GM11168 (cell line): ENCODE measurements at regions not wholly inside any gene's neighbourhood (a gene's known extent, or its start where the extent isn't known, plus 50 kb on each side); places are given as distances from the start of the nearest gene placed in this dataset.
"Not testable (repeated sequence)": the region's sequence is repeated elsewhere in the genome, so short reads cannot be mapped to it uniquely, and the experiment has no call there.

Source experiments
- in situ Hi-C: fragments of 300-500 bp; cut with MboI; formaldehyde crosslinking; loops from one replicate; pipeline ENCODE4 v1.12.0; 2022; ENCODE audit warnings: low sequenced_read_pairs; ENCODE audit not compliant: unreplicated experiment

- in situ Hi-C loops: no loop called here
Observed at GRCh38 chr3:135538123-135538522, 427.4 kb upstream of the PPP2R3A start.

GRCh38 chr3:135539351-135539750, 426.2 kb upstream of the PPP2R3A start:
- in situ Hi-C loops: no loop called here

DNA sequence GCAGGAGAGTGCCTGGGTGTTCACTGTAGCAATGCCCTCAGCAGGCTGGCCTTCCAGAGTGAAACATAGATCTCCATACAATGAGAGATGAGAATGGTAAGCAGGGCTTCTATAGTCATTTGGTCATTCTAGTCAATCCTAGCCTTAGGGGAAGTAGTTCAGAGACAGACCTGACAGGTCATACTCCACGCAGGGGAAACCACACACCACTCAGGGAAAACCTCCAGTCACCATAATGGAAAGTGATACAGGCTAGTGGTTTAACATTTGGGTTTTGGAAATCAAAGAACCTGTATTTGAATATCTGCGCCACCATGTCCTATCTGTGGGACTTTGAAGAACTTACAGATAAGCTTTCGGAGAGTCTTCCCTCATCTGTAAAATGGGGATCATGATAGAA, 425.7 kb upstream of the PPP2R3A start:
- in situ Hi-C loops: no loop called here

- in situ Hi-C loops: no loop called here
Observed at GRCh38 chr3:135549928-135550494, 415.5 kb upstream of the PPP2R3A start.

DNA sequence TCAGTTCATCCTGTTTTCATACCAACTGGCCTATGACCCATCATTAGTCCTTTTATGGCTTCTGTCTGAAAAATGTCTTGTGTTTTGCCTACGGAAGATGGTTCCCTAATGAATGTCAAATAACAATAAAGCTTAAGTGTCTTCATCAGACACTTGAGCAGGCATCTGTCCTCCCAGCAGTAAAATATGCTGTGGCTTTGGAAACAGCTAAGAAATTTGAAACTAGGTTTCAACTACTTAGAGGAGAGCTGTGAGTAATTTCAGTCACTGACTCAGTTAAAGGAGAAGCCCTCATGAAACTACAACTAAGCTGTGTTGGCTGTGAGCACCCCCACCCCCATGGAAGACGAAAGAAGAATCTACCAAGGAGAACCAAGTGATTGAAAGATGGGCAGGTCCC, 409.4 kb upstream of the PPP2R3A start:
- in situ Hi-C loops: no loop called here

GRCh38 chr3:135558150-135558783, 407.3 kb upstream of the PPP2R3A start:
- in situ Hi-C loops: no loop called here

DNA sequence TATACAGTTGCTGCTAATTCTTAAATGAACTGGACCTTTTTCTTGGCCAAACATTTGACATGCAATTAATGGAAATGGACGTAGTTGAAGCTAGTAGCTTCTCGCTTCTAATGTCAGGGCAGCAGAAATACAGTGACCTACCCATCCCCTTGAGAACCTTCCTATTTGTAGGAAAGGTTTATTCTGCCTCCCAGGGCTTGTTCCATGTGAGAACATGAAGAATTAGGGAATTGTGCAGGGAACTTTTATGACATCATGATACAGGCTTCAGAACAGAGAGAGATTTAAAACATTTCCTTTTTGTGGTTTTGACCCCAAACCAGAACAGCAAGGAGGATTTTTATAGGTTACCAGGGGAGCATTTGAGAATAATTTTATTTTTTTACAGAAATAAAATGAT, 406.6 kb upstream of the PPP2R3A start:
- in situ Hi-C loops: no loop called here

DNA sequence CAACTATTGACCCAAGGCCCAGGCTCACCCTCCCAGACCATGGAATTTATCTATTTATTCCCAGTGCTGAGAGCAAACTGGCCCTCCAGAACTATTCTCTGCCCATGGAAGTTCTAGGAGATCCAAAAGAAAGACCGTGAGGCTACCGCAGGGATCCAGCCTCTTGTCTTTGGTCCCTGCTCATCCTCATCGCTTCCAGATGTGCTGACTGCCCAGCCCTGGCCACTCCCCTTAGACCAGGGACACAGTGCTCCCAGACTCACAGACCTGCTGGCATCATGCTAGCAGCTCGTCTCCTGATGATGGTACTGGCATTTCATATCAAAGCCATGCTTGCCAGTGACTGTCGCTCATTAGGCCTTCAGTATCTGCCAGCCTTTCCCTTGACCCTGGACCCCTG, 405.7 kb upstream of the PPP2R3A start:
- in situ Hi-C loops: no loop called here

DNA sequence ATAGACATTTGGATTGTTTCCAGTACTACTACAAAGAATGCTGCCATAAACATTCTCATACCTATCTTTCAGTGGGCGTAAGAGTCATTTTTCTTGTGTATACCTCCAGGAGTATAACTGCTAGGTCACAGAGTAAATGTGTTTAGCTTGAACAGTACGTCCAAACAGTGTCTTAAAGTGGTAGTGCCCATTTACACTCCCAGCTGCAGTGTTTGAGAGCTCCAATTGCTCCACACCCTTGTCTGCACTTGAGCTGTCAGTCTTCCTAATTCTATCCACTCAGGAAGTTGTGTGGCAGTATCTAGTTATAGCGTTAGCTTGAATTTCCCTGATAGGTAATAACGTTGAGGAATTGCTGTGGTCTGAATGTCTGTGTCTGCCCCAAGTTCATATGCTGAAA, 404.7 kb upstream of the PPP2R3A start:
- in situ Hi-C loops: no loop called here

DNA sequence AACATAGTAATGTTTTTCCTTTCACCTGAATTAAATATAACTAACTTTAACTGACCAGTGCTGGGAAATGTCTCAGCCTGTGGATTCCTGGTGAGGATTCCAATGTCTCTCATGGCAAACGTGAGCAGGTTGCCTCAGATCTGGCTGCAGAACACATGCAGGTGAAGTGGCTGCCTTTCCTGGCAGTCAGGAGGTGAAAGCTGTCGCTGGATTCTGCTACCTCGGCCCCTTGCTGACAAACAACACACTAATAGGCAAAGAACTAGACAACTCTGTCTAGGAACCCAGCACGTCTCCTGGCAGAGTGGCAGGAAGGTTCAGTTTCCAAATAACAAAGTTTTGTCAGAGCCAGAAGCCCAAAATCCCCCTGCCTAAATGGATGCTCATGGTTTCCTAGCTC, 400.8 kb upstream of the PPP2R3A start:
- in situ Hi-C loops: no loop called here

- in situ Hi-C loops: no loop called here
Observed at GRCh38 chr3:135565546-135565945, 400.0 kb upstream of the PPP2R3A start.

DNA sequence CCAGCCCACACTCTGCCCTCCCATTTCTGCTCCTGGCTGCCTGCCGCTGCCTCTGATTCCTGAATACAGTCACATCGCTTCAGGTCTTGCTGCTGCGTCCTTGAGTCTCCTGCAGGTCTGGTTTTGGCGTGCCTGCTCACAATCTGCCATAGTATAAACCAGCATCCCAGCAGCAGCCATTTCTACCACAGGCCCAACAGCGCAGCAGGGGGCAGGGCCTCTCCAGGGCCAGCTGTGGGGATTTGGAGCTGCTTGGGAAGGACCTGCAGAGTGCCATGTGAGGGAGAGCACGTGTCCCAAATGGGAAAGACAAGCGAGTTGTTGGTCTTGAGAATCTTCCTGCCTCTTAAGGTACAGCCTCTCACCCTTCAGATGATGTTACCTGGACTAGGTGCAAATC, 398.3 kb upstream of the PPP2R3A start:
- in situ Hi-C loops: no loop called here

GRCh38 chr3:135576751-135577150, 388.8 kb upstream of the PPP2R3A start:
- in situ Hi-C loops: no loop called here

DNA sequence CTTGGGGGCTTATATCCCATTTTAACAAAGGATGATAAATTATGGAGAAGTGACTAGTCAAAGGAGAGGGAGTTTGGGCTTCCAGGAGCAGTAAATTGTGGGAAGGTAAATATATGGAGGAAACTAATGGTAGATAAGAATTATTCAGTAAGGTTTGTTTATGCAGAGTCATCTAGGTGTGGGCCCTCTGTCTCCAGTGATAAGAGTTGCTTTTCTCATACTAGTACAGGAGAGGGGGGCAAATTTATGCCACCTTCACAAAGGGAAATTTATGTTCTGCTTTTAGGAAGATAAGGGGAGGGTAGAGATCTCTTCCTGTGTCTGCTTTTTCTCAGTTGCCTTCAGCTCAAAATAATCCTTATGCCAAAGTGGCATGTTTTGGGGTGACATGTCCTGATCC, 383.7 kb upstream of the PPP2R3A start:
- in situ Hi-C loops: no loop called here

DNA sequence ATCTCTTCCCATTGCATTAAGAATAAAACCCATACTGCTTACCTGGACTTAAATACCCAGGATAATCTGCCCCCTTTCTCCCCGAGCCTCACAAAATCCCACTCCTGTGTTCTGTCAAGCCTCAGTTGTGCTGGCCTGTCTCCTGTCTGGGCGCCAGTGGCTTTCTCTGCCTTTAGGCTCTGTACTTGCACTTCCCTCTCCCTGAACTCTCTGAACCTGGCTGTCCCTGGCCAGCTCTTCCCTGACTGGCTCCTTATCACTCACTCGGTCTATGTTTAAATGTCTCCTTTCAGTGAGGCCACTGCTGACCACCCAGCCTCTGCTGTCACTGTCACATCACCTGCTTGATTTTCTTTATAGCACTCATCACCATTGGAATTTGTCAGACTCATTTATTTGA, 382.7 kb upstream of the PPP2R3A start:
- in situ Hi-C loops: no loop called here

- in situ Hi-C loops: no loop called here
Observed at GRCh38 chr3:135596563-135596962, 369.0 kb upstream of the PPP2R3A start.

DNA sequence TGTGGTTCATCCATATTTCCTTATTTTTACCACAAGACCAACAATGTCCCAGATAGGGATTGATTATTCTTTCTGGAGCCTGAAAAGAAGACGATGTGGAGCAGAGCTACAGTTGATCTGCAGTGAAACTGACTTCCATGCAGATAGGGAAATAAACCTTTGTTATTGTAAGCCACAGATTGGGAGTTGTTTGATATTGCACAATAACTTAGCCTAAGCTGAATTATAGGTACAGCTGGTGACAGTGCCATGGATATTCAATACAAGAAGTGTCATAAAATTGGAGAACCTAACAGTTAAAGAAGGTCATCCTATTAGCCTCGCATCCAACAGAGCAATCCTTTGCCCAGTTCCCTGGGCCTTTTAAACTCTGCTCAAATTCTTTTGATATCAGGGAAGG, 367.7 kb upstream of the PPP2R3A start:
- in situ Hi-C loops: no loop called here

DNA sequence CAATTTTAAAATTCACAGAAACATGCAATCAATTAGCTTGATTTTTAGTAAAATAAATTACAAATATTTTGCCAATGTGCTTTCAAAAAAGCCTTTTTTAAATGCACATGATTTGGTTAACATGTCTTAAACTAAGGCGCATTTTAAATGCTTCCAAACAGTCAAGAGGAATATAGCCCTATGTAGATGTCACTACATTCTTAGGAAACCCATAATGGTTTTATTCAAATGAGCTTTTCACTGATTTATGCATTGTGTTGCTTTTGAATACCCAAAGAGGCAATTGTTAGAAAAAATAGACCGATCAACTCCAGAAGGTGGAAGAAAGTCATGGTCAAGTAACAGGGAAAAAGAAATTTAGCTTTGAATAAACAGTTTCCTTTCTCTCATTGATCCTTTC, 366.9 kb upstream of the PPP2R3A start:
- in situ Hi-C loops: no loop called here

DNA sequence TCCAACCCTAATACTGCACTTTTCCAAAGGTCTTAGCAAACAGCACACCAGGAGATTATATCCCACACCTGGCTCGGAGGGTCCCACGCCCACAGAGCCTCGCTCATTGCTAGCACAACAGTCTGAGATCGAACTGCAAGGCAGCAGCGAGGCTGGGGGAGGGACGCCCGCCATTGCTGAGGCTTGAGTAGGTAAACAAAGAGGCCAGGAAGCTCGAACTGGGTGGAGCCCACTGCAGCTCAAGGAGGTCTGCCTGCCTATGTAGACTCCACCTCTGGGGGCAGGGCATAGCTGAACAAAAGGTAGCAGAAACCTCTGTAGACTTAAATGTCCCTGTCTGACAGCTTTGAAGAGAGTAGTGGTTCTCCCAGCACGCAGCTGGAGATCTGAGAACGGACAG, 361.0 kb upstream of the PPP2R3A start:
- in situ Hi-C loops: not testable (repeated sequence)

GRCh38 chr3:135618123-135618522, 347.4 kb upstream of the PPP2R3A start:
- in situ Hi-C loops: no loop called here

DNA sequence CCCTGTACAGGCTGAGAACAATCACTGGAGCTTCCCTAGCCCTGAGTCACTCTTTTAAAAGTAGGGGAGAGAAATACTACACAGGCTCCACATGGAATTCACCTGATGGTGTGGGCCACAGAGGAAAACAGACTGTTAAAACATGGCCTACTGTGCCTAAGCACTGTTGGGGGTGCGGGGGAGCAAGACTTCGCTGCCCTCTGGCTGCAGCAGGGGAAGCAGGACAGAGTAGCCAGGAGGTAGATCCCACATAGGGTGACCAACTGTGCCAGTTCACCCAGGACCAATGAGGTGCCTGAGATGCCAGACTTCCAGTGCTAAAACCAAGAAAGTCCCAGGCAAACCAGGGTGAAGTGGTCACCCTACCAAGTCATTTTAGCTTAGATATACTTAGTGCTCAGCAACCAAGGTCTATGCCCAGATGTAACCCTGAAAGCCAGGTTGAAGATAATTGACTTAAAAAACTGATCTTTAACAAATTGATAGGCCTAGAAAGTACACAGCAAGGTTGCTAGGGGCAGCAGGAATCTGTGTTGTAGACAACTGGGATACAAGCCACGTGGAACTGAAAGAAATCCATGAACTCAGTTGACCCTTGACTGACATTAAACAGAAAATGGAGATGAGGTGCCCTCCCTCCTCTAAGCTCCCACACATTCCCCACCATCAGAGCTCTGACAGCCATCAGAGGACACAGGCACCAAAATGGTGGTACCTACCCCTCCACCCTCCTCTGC, 344.2 kb upstream of the PPP2R3A start:
- in situ Hi-C loops: no loop called here

- in situ Hi-C loops: no loop called here
Observed at GRCh38 chr3:135622215-135622614, 343.3 kb upstream of the PPP2R3A start.
